ENCODE measurements at regions not wholly inside any gene's neighbourhood (a gene's known extent, or its start where the extent isn't known, plus 50 kb on each side); places are given as distances from the start of the nearest gene placed in this dataset.

- no peak overlapping the region for H3K27ac Mint-ChIP-seq
- Histone ChIP-seq H3K4me2 (no peak overlapping the region), H3K4me3 (no peak overlapping the region), H3F3A (replicated peaks; ENCODE audit: low read depth) (no peaks in the 10 kb centered on the region), H4K20me1 (replicated peaks; ENCODE audit: insufficient read depth) (no peaks in the 10 kb centered on the region), H3K27me3 (ENCODE audit: insufficient read depth) (no peaks in the 10 kb centered on the region), H3K79me2 (replicated peaks; ENCODE audit: insufficient read depth) (no peaks in the 10 kb centered on the region), H3K36me3 (ENCODE audit: insufficient read depth) (no peaks in the 10 kb centered on the region), H3K9me2 (ENCODE audit: insufficient read depth) (no peaks in the 10 kb centered on the region; the same call in 1 of the 2 replicates), H3K27ac (ENCODE audit: low read depth) (no peak overlapping the region), H2AFZ (no peak overlapping the region), H3K4me1 (ENCODE audit: insufficient read depth) (no peaks in the 10 kb centered on the region)
- TF ChIP-seq CREB1 (CRISPR knock-in tag; IDR thresholded peaks at IDR 0.05; ENCODE audit: low read depth) (no peak), POLR2AphosphoS5 (IDR thresholded peaks at IDR 0.05; ENCODE audit: low read depth) (no peak), EZH2phosphoT487 (IDR thresholded peaks at IDR 0.05; ENCODE audit: unreplicated experiment) (no peak), ZNF462 (CRISPR knock-in tag; IDR thresholded peaks at IDR 0.05) (no peak), ZNF331 (CRISPR knock-in tag; IDR thresholded peaks at IDR 0.05; ENCODE audit: low read depth) (no peak), EZH2 (IDR thresholded peaks at IDR 0.05; ENCODE audit: low read depth, unreplicated experiment) (no peak), JUNB (IDR thresholded peaks at IDR 0.05; ENCODE audit: unreplicated experiment) (no peak), REST (IDR thresholded peaks at IDR 0.05; ENCODE audit: unreplicated experiment) (no peak), STAT1 (IDR thresholded peaks at IDR 0.05; ENCODE audit: unreplicated experiment) (no peak), ZNF114 (CRISPR knock-in tag; IDR thresholded peaks at IDR 0.05) (no peak)
- TF ChIP-seq, protein P1, sequence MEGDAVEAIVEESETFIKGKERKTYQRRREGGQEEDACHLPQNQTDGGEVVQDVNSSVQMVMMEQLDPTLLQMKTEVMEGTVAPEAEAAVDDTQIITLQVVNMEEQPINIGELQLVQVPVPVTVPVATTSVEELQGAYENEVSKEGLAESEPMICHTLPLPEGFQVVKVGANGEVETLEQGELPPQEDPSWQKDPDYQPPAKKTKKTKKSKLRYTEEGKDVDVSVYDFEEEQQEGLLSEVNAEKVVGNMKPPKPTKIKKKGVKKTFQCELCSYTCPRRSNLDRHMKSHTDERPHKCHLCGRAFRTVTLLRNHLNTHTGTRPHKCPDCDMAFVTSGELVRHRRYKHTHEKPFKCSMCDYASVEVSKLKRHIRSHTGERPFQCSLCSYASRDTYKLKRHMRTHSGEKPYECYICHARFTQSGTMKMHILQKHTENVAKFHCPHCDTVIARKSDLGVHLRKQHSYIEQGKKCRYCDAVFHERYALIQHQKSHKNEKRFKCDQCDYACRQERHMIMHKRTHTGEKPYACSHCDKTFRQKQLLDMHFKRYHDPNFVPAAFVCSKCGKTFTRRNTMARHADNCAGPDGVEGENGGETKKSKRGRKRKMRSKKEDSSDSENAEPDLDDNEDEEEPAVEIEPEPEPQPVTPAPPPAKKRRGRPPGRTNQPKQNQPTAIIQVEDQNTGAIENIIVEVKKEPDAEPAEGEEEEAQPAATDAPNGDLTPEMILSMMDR (conservative IDR thresholded peaks at IDR 0.05; ENCODE audit: low read depth in 2 of 2): no peak
- H3K36me3 Mint-ChIP-seq (ENCODE audit: low read depth): no peaks in the 10 kb centered on the region
- no peaks in the 10 kb centered on the region for H3K4me1 Mint-ChIP-seq
- H3K4me3 Mint-ChIP-seq: no peak overlapping the region
- ATAC-seq (no peak), DNase-seq (ENCODE audit: low spot score) (no peak)
- no peaks in the 10 kb centered on the region for H3K27me3 Mint-ChIP-seq (ENCODE audit: insufficient read depth, low read depth, poor library complexity)
- no peaks in the 10 kb centered on the region for H3K9me3 Mint-ChIP-seq
Observed at GRCh38 chr18:39037925-39038324, 1472.3 kb upstream of the CELF4 start.

Measured in GM23338 (cell line).